H9 (cell line): ENCODE measurements at regions not wholly inside any gene's neighbourhood (a gene's known extent, or its start where the extent isn't known, plus 50 kb on each side); places are given as distances from the start of the nearest gene placed in this dataset.

ENCODE experiments used
- DNase-seq: peaks from one replicate; pipeline ENCODE4 v3.0.0-alpha.2; 2017
- H2AFZ ChIP-seq: one replicate; pipeline ENCODE4 v1.6.1; 2013; ENCODE audit warnings: mild to moderate bottlenecking, low read length, control low read depth, moderate library complexity
- H2AK5ac ChIP-seq: 2 replicates; pipeline ENCODE4 v1.6.1; 2013; ENCODE audit warnings: low read length, control low read depth, mixed read lengths; ENCODE audit not compliant: insufficient read length
- H2BK120ac ChIP-seq: one replicate; pipeline ENCODE4 v1.6.1; 2013; ENCODE audit warnings: low read depth, mild to moderate bottlenecking, low read length, control low read depth, inconsistent platforms; ENCODE audit not compliant: poor library complexity, severe bottlenecking
- H2BK12ac ChIP-seq: 2 replicates; pipeline ENCODE4 v1.6.1; 2013; ENCODE audit warnings: low read length, control low read depth, mixed read lengths, low read depth; ENCODE audit not compliant: insufficient read length
- H2BK15ac ChIP-seq: 2 replicates; pipeline ENCODE4 v1.6.1; 2013; ENCODE audit warnings: low read depth, low read length, control low read depth
- H2BK20ac ChIP-seq: one replicate; pipeline ENCODE4 v1.6.1; 2013; ENCODE audit warnings: low read depth, mild to moderate bottlenecking, low read length, control low read depth, inconsistent platforms; ENCODE audit not compliant: poor library complexity, severe bottlenecking
- H2BK5ac ChIP-seq: 2 replicates; pipeline ENCODE4 v1.6.1; 2013; ENCODE audit warnings: low read length, control low read depth, mixed read lengths; ENCODE audit not compliant: insufficient read length
- H3K14ac ChIP-seq: 2 replicates; pipeline ENCODE4 v1.6.1; 2013; ENCODE audit warnings: low read length, control low read depth; ENCODE audit not compliant: insufficient read depth
- H3K18ac ChIP-seq: 2 replicates; pipeline ENCODE4 v1.6.1; 2013; ENCODE audit warnings: low read depth, mild to moderate bottlenecking, mixed read lengths, low read length, control low read depth; ENCODE audit not compliant: insufficient read length
- H3K23ac ChIP-seq: 2 replicates; pipeline ENCODE4 v1.6.1; 2013; ENCODE audit warnings: low read length, control low read depth, mixed read lengths, low read depth; ENCODE audit not compliant: insufficient read length
- H3K23me2 ChIP-seq: 2 replicates; pipeline ENCODE4 v1.6.1; 2013; ENCODE audit warnings: low read depth, mild to moderate bottlenecking, mixed read lengths, low read length, control low read depth; ENCODE audit not compliant: insufficient read length, poor library complexity, severe bottlenecking
- H3K27ac ChIP-seq: 2 replicates; pipeline ENCODE4 v1.5.1; 2013; ENCODE audit warnings: low read length, control low read depth, mixed read lengths, low read depth; ENCODE audit not compliant: insufficient read length
- H3K27me3 ChIP-seq: 2 replicates; pipeline ENCODE4 v1.6.1; 2013; ENCODE audit warnings: low read length, control low read depth, inconsistent platforms; ENCODE audit not compliant: insufficient read depth
- H3K4ac ChIP-seq: 2 replicates; pipeline ENCODE4 v1.6.1; 2013; ENCODE audit warnings: low read depth, mild to moderate bottlenecking, control low read depth, inconsistent platforms, low read length, moderate library complexity
- H3K4me1 ChIP-seq: 2 replicates; pipeline ENCODE4 v1.6.1; 2013; ENCODE audit warnings: low read length, control low read depth, inconsistent platforms; ENCODE audit not compliant: insufficient read depth
- H3K4me2 ChIP-seq: 2 replicates; pipeline ENCODE4 v1.6.1; 2013; ENCODE audit warnings: low read length, control low read depth, mixed read lengths; ENCODE audit not compliant: insufficient read length, insufficient read depth
- H3K56ac ChIP-seq: 2 replicates; pipeline ENCODE4 v1.6.1; 2013; ENCODE audit warnings: low read depth, mild to moderate bottlenecking, mixed read lengths, low read length, control low read depth; ENCODE audit not compliant: insufficient read length
- H3K79me1 ChIP-seq: 2 replicates; pipeline ENCODE4 v1.6.1; 2013; ENCODE audit warnings: low read depth, mild to moderate bottlenecking, moderate library complexity, low read length, control low read depth, inconsistent platforms; ENCODE audit not compliant: insufficient read depth, poor library complexity, severe bottlenecking
- H3K79me2 ChIP-seq: 2 replicates; pipeline ENCODE4 v1.6.1; 2013; ENCODE audit warnings: low read length, control low read depth, inconsistent platforms; ENCODE audit not compliant: insufficient read depth
- H3K9ac ChIP-seq: 2 replicates; pipeline ENCODE4 v1.6.1; 2013; ENCODE audit warnings: low read length, control low read depth, mixed read lengths; ENCODE audit not compliant: insufficient read length; ENCODE audit errors: extremely low read depth
- H3K9me3 ChIP-seq: one replicate; pipeline ENCODE4 v1.6.1; 2013; ENCODE audit warnings: low read depth, low read length, inconsistent platforms; ENCODE audit not compliant: control insufficient read depth
- H3T11ph ChIP-seq: one replicate; pipeline ENCODE4 v1.6.1; 2013; ENCODE audit warnings: mild to moderate bottlenecking, low read length, control low read depth, inconsistent platforms
- H4K20me1 ChIP-seq: one replicate; pipeline ENCODE4 v1.6.1; 2013; ENCODE audit not compliant: control insufficient read depth, insufficient read length, insufficient read depth
- H4K5ac ChIP-seq: 2 replicates; pipeline ENCODE4 v1.6.1; 2013; ENCODE audit warnings: low read depth, mild to moderate bottlenecking, mixed read lengths, low read length, control low read depth; ENCODE audit not compliant: insufficient read length
- H4K8ac ChIP-seq: replicated peaks from 2 replicates; pipeline ENCODE4 v1.6.1; 2013; ENCODE audit warnings: low read length, control low read depth, mixed read lengths, low read depth; ENCODE audit not compliant: insufficient read length
- H4K91ac ChIP-seq: 2 replicates; pipeline ENCODE4 v1.6.1; 2013; ENCODE audit warnings: low read depth, mild to moderate bottlenecking, moderate library complexity, mixed read lengths, low read length, control low read depth; ENCODE audit not compliant: insufficient read length
- H3K27ac Mint-ChIP-seq, 3 experiments: 2 replicates in 2 of 3; 3 replicates in 1 of 3; pipeline ENCODE4 v1.8.0; 2020 to 2021; ENCODE audit warnings: mixed read lengths in 3 of 3, mild to moderate bottlenecking in 1 of 3, moderate library complexity in 1 of 3
- H3K27me3 Mint-ChIP-seq: 2 replicates; pipeline ENCODE4 v1.8.0; 2021; ENCODE audit warnings: low read depth, mild to moderate bottlenecking, moderate library complexity, mixed read lengths
- H3K36me3 Mint-ChIP-seq, 3 experiments: 2 replicates in 2 of 3; 3 replicates in 1 of 3; pipeline ENCODE4 v1.8.0; 2020 to 2021; ENCODE audit warnings: low read depth in 3 of 3, mixed read lengths in 3 of 3; ENCODE audit not compliant: insufficient read depth in 1 of 3
- H3K4me1 Mint-ChIP-seq, 2 experiments: 2 replicates each; pipeline ENCODE4 v1.8.0; 2020; ENCODE audit warnings: mixed read lengths in 2 of 2
- H3K4me3 Mint-ChIP-seq, 2 experiments: 2 replicates in 1 of 2; 3 replicates in 1 of 2; pipeline ENCODE4 v1.8.0; 2020 to 2021; ENCODE audit warnings: mild to moderate bottlenecking in 2 of 2, mixed read lengths in 2 of 2, moderate library complexity in 1 of 2
- H3K9me3 Mint-ChIP-seq, 2 experiments: 2 replicates in 1 of 2; 3 replicates in 1 of 2; pipeline ENCODE4 v1.8.0; 2020; ENCODE audit warnings: mild to moderate bottlenecking in 2 of 2, mixed read lengths in 2 of 2, moderate library complexity in 1 of 2
- WGBS: extraction: QIAGEN DNeasy Blood & Tissue Kit; methylation state at CpG from one replicate; pipeline ENCODE4 v1.1.7; 2013; ENCODE audit warnings: missing lambda C conversion rate, low lambda C conversion rate, mixed read lengths; ENCODE audit not compliant: insufficient read length; ENCODE audit errors: extremely low coverage; 5-methylcytosine and 5-hydroxymethylcytosine counted together
- TF ChIP-seq, protein P1 (sequence below): fragments of 200-600 bp; sonication (generic); conservative IDR thresholded peaks from 3 replicates; pipeline ENCODE4 v1.8.0; 2021; ENCODE audit warnings: antibody characterized with exemption, mild to moderate bottlenecking

DNA sequence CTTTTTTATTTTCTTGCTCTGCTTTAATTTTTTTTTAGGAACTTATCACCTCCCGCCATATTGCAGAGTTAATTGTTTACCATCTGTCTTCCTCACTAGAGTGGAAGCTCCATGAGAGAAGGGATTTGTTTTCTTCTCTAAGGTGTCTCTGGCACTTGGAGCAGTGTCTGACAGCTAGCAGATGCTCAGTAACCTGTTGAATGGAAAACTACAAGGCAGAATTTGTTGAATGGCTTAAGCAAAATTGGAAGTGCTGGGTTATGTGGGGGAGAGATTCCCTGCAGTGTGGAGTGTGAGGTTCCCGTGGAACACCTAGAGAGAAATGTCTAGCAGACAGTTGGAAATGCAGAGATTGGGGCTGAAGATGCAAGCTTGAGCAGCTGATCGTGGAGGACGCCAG, 59.5 kb upstream of the PARP1 start:
- H3K56ac ChIP-seq: no peak overlapping the region
- no peak overlapping the region for H2AK5ac ChIP-seq
- H3K9ac ChIP-seq: no peak overlapping the region
- H4K5ac ChIP-seq: no peak overlapping the region
- no peaks in the 10 kb centered on the region for H3K79me2 ChIP-seq
- no peak overlapping the region for H3K23ac ChIP-seq
- H3K27ac Mint-ChIP-seq: no peak overlapping the region
- H3K4me2 ChIP-seq: no peak overlapping the region
- no peaks in the 10 kb centered on the region for H3K4me1 ChIP-seq
- H2BK120ac ChIP-seq: no peak overlapping the region
- no peak overlapping the region for H3K4me3 Mint-ChIP-seq
- H3K23me2 ChIP-seq: no peaks in the 10 kb centered on the region
- no peaks in the 10 kb centered on the region for H4K20me1 ChIP-seq
- H3K4ac ChIP-seq: no peak overlapping the region
- no peak overlapping the region for H3K27ac ChIP-seq
- H3K9me3 ChIP-seq: peaks cover 6% of the 10 kb centered on the region
- H2BK12ac ChIP-seq: no peak overlapping the region
- H2BK15ac ChIP-seq: no peak overlapping the region
- H3K4me1 Mint-ChIP-seq: no peaks in the 10 kb centered on the region
- no peak overlapping the region for H3K14ac ChIP-seq
- no peak overlapping the region for H4K91ac ChIP-seq
- H4K8ac ChIP-seq: no peak overlapping the region
- H3K36me3 Mint-ChIP-seq: peaks cover 5 to 14% (median 13%) of the 10 kb centered on the region in 3 experiments
- H3K27me3 ChIP-seq: no peaks in the 10 kb centered on the region
- TF ChIP-seq, protein P1, sequence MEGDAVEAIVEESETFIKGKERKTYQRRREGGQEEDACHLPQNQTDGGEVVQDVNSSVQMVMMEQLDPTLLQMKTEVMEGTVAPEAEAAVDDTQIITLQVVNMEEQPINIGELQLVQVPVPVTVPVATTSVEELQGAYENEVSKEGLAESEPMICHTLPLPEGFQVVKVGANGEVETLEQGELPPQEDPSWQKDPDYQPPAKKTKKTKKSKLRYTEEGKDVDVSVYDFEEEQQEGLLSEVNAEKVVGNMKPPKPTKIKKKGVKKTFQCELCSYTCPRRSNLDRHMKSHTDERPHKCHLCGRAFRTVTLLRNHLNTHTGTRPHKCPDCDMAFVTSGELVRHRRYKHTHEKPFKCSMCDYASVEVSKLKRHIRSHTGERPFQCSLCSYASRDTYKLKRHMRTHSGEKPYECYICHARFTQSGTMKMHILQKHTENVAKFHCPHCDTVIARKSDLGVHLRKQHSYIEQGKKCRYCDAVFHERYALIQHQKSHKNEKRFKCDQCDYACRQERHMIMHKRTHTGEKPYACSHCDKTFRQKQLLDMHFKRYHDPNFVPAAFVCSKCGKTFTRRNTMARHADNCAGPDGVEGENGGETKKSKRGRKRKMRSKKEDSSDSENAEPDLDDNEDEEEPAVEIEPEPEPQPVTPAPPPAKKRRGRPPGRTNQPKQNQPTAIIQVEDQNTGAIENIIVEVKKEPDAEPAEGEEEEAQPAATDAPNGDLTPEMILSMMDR: no peak
- H2AFZ ChIP-seq: no peak overlapping the region
- H3K18ac ChIP-seq: no peak overlapping the region
- no CpG with 5 or more reads among the region's 4 CpGs for WGBS
- no peak overlapping the region for H2BK5ac ChIP-seq
- no peaks in the 10 kb centered on the region for H3K79me1 ChIP-seq
- no peak overlapping the region for H2BK20ac ChIP-seq
- no peak for DNase-seq
- H3K27me3 Mint-ChIP-seq: peaks cover 7% of the 10 kb centered on the region
- peaks cover 21 to 24% of the 10 kb centered on the region in 2 experiments for H3K9me3 Mint-ChIP-seq
- H3T11ph ChIP-seq: no peak overlapping the region
